HS-5 (cell line): ENCODE measurements at regions not wholly inside any gene's neighbourhood (a gene's known extent, or its start where the extent isn't known, plus 50 kb on each side); places are given as distances from the start of the nearest gene placed in this dataset.

Experiments
- DNase-seq: peaks from one replicate; pipeline ENCODE4 v3.0.0-alpha.2; 2012; ENCODE audit warnings: low read depth

DNA sequence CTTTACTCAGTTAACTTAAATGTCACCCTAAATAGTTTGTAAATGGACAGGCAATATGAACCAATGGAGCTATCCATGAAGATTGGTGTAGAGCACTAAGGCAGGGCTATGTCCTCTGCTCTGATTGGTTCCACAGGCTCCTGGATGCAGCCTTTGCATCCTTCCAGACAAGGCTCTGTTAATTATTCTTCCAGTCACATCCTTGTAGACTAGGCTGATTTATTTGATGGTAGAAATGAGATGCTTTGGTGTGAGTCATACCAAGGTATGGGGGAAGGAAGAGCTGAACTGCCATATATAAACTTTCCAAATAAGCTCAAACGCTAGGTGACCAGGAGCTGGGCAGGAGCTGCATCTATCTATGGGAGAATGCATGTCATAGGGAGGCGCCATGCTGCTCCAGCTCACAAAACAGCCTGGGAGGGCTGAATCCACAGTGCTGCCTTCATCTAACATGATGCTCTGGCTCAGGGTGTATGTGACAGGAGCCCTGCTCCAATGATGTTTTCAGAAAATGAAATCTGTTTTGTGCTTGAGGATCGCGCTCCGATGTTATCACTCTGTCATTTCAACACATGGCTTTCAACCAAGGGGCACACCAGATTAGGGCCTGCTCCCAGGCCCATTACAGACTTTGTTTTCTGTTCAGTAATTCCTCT lies 818.0 kb upstream of the ZNF608 start:
- DNase-seq: no peak

- DNase-seq: no peak
Observed at GRCh38 chr5:125574491-125575044, 828.1 kb upstream of the ZNF608 start.

- no peak for DNase-seq
Observed at GRCh38 chr5:125575171-125575890, 828.9 kb upstream of the ZNF608 start.

DNA sequence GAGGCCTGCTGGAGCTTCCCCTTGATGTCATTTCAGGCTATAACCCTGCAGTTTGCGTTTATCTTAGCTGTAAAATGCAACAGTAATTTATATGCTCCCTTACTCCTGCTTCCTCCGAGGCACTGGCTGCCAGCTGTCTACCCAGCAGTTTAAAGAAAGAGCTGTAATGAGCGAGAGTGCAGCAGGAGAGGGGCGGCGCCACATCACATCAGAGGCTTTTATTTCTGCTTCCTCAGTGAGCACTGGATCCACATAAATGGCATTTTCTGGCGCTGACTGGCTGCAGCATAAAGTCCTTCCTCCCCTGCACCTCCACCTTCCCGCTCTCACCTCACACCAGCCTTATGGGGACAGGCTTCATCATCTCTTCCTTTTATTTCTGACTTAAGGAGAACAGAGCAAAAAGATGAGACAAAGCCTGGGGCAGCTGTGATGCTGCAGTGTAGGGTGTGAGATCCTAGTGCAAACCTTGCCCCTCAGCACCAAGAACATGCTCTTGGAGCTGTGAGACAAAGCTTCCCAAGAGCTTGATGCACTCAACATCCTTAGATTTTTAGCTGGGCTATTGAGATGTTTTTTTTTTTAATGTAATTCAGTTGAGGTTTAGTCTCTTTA lies 829.6 kb upstream of the ZNF608 start:
- no peak for DNase-seq

GRCh38 chr5:125576822-125577221 lies 830.4 kb upstream of the ZNF608 start:
- DNase-seq: no peak

DNA sequence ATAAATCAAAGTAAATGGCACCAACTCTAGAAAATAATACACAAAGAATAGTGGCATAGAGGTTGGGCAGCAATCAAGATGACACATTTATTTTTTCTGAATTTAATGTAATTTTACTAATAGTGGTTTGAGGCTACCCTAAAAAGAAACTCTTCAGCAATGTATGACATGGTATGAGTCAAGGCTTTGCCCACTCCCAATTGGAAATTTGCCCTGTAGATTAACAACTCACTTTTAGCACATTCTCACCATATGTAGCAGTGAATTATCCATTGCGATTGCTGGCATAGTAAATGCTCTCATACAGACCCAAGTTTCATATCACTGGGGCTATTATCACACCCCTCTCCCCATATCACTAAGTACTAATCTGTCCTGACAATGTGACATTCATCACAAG lies 832.1 kb upstream of the ZNF608 start:
- no peak for DNase-seq

- DNase-seq: no peak
Observed at GRCh38 chr5:125579182-125579581, 832.7 kb upstream of the ZNF608 start.

GRCh38 chr5:125581311-125581710 lies 834.9 kb upstream of the ZNF608 start:
- DNase-seq: no peak

- no peak for DNase-seq
Observed at GRCh38 chr5:125582352-125582751, 835.9 kb upstream of the ZNF608 start.

GRCh38 chr5:125583321-125584139 lies 837.1 kb upstream of the ZNF608 start:
- no peak for DNase-seq

GRCh38 chr5:125584140-125584520 lies 837.7 kb upstream of the ZNF608 start:
- DNase-seq: no peak

GRCh38 chr5:125587631-125588030 lies 835.6 kb upstream of the GRAMD2B start:
- no peak for DNase-seq

- DNase-seq: no peak
Observed at GRCh38 chr5:125592856-125593255, 830.4 kb upstream of the GRAMD2B start.

DNA sequence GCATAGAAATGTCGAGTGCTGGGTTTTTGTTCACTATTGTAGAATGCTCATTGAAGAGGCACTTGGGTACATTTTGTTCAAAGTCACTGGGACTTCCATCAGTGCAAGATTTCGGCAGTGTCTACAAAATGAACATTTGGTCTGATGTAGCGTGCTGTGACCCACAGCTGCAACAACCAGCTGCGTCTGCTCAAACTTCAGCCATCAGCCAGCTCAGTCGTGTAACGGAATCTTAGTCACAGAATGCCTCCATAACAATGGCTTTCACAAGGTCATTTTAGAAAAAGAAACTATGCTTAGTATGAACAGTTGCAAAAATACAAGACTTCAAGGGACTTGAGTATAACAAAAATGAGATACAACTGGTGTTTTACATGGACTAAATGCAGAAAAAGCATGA lies 828.1 kb upstream of the GRAMD2B start:
- no peak for DNase-seq

- DNase-seq: no peak
Observed at GRCh38 chr5:125595845-125596244, 827.4 kb upstream of the GRAMD2B start.

GRCh38 chr5:125597338-125597737 lies 825.9 kb upstream of the GRAMD2B start:
- DNase-seq: peak; percentile 52

DNA sequence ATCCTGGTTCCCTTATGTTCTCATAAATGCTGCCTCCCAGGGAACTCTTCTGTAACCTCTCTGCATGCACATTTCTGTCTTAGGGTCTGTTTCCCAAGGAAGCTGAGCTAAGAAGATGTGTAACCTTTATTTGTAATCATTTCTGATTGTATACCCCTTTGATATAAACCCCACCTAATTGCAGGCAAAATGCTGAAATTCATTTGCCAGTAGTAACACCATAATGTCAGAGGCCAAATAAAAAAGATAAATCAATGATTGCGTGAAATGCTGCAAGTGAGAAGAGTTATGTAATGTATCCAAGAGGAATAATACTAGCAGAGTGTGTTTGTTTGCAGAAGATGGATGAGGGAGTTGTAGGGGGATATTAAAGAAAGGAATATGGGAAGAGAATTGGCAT lies 822.6 kb upstream of the GRAMD2B start:
- no peak for DNase-seq

DNA sequence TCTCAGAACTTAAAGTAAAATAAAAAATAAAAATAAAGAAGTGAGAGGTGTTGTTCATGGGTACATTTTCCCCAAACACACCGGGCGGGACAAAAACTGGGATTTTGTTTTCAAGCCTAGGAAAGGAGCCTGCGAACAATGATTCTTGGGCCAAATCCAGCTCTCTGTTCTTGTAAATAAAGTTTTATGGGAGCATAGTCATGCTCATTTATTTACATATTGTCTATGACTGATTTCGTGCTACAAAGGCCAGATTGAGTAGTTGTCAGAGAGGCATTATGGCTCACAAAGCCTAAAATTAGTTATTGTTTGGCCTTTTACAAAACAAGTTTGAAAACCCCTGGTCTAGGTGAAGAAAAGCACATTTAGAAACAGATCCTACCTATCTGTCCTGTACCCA lies 821.0 kb upstream of the GRAMD2B start:
- no peak for DNase-seq

DNA sequence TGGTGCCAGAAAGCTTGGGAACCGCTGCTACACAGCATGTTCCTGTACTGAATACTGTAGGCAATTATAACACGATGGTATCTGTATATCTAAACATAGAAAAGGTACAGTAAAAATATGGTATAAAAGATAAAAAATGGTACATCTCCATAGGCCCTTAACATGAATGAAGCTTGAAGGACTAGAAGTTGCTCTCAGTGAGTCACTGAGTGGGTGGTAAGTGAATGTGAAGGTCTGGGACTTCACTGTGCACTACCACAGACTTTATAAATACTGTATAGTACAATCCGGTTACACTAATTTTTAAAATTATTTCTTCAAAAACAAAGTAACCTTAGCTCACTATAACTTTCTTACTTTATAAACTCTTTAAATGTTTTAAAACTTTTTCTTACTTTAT lies 819.9 kb upstream of the GRAMD2B start:
- no peak for DNase-seq

- DNase-seq: no peak
Observed at GRCh38 chr5:125604104-125604503, 819.1 kb upstream of the GRAMD2B start.

DNA sequence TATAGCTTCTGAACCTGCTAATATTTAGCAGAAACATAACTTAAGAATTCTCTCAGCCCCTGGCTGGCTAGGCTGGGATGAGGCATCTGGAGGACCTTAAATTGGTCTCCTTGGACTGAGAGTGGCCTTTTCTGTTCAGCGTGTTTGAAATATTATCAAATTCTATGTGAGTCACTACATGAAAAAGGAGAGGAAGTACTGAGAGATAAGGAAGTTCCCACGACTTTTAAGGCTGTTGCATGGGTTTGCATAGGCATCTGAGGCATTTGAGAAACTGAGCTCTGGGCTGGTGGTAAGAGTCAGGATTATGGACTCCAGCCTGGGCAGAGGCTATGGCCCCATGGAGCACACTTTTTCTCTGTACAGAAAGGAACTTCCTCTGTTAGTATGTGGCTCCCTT lies 816.2 kb upstream of the GRAMD2B start:
- no peak for DNase-seq

DNA sequence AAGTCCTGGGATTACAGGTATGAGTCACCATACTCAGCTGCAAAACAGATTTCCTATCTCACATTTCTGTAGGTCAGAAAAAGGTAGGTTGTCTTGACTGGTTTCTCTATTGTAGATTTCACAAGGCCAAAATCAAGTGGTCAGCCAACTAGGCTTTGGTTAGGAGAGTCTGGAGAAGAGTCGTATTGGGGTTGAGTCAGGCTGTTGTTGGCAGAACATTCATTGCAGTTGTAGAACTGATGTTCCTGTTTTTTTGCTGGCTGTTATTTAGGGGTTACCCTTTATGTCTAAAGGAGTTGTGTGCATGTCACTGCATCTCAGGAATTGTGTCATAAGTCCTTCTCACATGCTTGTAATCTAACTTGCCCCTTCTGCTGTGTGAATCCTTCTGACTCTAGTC lies 814.2 kb upstream of the GRAMD2B start:
- no peak for DNase-seq
